Ramos (cell line): ENCODE measurements at regions not wholly inside any gene's neighbourhood (a gene's known extent, or its start where the extent isn't known, plus 50 kb on each side); places are given as distances from the start of the nearest gene placed in this dataset.
"Not testable (repeated sequence)": the region's sequence is repeated elsewhere in the genome, so short reads cannot be mapped to it uniquely, and the experiment has no call there.

Experiments
- in situ Hi-C: fragments of 300-500 bp; cut with MboI; formaldehyde crosslinking; loops from one replicate; pipeline ENCODE4 v1.14.3; 2022; ENCODE audit warnings: low sequenced_read_pairs; ENCODE audit not compliant: unreplicated experiment

GRCh38 chr2:81050580-81051095 lies 746.1 kb upstream of the LRRTM1 start:
- in situ Hi-C loops, result no loop called here

GRCh38 chr2:81043681-81044080 lies 739.1 kb upstream of the LRRTM1 start:
- in situ Hi-C loops, result no loop called here

GRCh38 chr2:81007104-81007503 lies 702.6 kb upstream of the LRRTM1 start:
- in situ Hi-C loops, result no loop called here

GRCh38 chr2:81002906-81003305 lies 698.4 kb upstream of the LRRTM1 start:
- in situ Hi-C loops, result no loop called here

GRCh38 chr2:80987466-80987865 lies 682.9 kb upstream of the LRRTM1 start:
- in situ Hi-C loops, result no loop called here

GRCh38 chr2:80969900-80970299 lies 665.3 kb upstream of the LRRTM1 start:
- in situ Hi-C loops, result no loop called here

- in situ Hi-C loops, result no loop called here
Observed at GRCh38 chr2:80968450-80968849, 663.9 kb upstream of the LRRTM1 start.

DNA sequence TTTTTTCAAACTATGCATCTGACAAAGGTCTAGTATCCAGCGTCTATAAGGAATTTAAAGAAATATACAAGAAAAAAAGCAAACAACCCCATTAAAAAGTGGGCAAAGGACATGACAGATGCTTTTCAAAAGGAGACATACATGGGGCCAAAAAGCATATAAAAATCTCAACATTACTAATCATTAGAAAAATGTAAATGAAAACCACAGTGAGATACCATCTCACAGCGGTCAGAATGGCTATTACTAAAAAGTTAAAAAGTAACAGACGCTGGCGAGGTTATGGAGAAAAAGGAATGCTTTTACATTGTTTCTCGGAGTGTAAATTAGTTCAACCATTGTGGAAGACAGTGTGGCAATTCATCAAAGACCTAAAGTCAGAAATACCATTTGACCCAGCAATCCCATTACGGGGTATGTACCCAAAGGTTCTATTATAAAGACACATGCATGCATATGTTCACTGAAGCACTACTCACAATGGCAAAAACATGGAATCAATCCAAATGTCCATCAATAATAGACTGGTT lies 643.1 kb upstream of the LRRTM1 start:
- in situ Hi-C loops, result no loop called here

- in situ Hi-C loops, result no loop called here
Observed at GRCh38 chr2:80943487-80943886, 638.9 kb upstream of the LRRTM1 start.

GRCh38 chr2:80942766-80943165 lies 638.2 kb upstream of the LRRTM1 start:
- in situ Hi-C loops, result no loop called here

DNA sequence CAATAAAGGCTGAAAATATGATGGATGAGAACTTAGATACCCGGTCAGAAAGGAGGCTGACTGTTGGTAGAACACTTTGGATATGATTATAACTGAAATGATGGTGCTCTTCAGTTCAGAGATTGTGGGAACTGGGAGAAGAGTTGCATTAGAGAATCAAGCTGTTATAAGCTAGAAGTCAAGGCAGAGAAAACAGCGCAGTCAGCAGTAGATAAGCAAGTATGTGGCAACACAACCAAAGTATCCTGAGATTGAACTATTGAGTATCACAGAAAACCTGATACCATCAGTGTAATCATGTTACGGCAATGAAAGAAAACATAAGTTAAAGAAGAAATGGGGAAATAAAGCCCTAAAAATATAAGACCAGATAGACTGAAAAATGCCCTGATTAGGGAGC lies 633.9 kb upstream of the LRRTM1 start:
- in situ Hi-C loops, result no loop called here

GRCh38 chr2:80931820-80932219 lies 627.3 kb upstream of the LRRTM1 start:
- in situ Hi-C loops, result not testable (repeated sequence)

DNA sequence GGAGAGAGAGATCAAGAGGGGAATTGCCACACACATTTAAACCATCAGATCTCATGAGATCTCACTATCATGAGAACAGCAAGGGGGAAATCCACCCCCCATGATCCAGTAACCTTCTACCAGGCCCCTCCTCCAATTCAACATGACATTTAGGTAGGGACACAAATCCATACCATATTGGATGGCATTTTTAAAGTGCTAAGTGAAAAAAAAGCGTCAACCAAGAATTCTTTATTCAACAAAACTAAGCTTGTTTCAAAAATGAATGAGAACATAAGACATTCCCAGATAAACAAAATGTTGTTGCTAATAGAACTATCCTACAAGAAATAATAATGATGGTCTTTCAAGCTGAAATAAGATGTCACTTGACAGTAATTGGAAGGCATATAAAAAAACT lies 626.2 kb upstream of the LRRTM1 start:
- in situ Hi-C loops, result no loop called here

DNA sequence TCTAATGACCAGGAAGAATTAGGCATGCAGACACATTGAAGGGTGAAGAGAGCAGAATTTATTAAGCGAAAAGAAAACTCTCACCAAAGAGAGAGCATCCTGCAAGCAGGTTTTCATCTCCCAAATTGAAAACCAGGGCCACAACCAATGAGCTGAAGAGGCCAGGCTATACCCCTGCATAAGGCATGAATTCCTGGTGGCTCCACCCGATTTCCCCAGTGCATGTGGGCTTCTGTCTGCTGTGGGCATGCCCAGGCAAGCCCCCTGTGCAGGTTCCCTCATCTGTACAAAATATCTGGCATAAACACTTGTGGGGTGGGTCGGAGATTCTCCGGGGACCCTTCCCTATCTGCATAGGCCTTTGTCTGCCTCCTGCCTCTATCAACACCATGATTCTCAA lies 621.6 kb upstream of the LRRTM1 start:
- in situ Hi-C loops, result no loop called here

- in situ Hi-C loops, result no loop called here
Observed at GRCh38 chr2:80896576-80896975, 592.0 kb upstream of the LRRTM1 start.

DNA sequence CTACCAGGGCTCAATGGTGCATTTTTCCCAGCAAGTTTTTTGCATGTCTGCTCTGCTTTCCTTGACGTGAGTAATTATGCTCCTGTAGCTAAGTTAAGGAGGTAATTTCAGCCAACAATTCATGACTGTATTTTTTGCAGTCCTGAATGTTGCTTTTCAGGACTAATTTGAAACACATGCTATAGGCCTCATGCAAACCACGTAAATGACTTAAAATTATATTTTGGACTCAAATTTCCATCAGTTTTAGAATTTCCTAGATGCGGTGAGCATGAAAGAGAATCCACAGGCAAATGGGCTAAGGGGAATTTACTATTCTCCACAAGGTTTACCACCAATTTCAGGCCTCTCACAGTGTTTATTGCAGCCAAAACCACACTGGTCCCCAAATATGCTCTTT lies 589.9 kb upstream of the LRRTM1 start:
- in situ Hi-C loops, result no loop called here

GRCh38 chr2:80893711-80894110 lies 589.2 kb upstream of the LRRTM1 start:
- in situ Hi-C loops, result no loop called here

DNA sequence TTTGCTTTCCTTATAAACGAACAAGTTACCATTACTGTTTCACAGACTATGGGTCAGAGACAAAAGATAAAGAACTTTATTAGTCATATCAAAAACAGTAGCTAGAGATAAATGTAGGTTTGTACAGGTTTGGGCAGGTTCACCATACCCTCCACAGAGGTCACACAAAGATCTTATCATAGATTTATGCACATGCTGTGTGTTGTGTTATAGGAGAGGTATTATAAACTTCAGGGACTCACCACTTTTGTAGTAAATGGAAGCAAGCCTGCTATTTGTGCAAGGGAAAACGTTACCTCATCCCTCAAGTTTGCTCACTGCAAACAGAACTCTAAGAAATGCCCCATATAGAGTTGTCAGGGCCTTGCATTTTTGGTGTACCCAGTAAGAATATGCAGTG lies 584.5 kb upstream of the LRRTM1 start:
- in situ Hi-C loops, result no loop called here

GRCh38 chr2:80887841-80888378 lies 583.4 kb upstream of the LRRTM1 start:
- in situ Hi-C loops, result no loop called here

- in situ Hi-C loops, result no loop called here
Observed at GRCh38 chr2:80874374-80874773, 569.8 kb upstream of the LRRTM1 start.

DNA sequence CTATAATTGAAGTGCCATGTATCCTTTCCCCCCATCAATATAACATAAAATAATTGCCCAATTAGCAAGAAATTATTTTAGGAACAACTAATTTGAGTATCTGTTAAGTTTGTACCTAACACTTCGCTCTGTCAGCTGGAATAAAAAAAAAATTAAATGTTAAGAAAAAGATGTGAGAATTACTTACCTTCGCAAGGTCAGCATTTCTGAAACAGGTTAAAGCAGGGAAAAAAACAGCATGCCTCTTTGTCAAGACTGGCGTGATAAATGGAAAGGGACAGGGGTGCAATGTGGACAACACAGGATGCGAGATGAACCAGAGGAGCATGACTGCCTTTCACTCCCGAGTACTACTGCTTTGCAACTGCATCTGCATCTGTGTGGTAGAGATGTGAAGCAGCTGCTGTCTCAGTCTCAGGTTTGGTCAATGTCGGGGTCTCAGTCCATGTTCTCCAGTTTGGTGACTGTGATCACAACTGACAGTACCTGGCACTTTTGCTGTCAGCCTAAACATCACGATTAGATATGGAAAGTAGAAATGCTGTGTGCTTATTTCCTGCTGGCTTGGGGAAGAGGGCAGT lies 565.4 kb upstream of the LRRTM1 start:
- in situ Hi-C loops, result no loop called here

- in situ Hi-C loops, result no loop called here
Observed at GRCh38 chr2:80863147-80863714, 558.7 kb upstream of the LRRTM1 start.
